ENCODE measurements at regions not wholly inside any gene's neighbourhood (a gene's known extent, or its start where the extent isn't known, plus 50 kb on each side); places are given as distances from the start of the nearest gene placed in this dataset.
"Not testable (repeated sequence)": the region's sequence is repeated elsewhere in the genome, so short reads cannot be mapped to it uniquely, and the experiment has no call there.

DNA sequence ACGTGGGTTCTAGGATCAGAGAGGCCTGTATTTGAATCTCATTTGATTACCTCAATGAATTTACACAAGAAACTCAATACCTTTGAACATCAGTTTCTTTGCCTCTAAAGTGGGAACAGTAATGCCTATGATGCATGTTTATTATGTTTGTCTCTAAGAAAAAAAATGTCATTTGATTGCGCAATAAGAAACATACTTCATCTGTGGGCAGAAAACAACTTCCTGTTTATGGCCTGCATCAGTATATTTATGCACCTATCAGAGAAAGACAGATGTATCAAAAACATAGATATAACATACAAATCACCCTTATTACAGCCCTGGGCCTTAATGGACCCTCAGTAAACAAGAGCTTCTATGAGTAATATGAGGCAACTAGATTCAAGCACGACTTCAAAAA, 516.4 kb upstream of the ARID1B start:
- no peak for DNase-seq

DNA sequence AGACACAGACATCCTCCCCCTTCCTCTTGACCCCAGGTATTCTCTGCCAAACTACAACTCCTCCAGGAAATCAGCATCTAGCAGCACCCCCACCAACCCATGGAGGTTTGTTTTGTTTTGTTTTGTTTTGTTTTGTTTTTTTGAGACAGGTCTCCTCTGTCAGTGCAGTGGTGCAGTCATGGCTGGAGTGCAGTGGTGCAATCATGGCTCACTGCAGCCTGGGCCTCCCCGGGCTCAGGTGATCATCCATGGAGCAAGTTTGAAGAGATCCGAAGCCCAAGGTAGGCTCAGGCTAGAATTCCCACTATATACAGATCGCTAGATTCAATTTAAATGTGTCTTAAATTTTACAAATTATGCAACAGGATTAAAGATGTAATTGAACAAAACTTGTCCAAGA, 518.2 kb upstream of the ARID1B start:
- no peak for DNase-seq

DNA sequence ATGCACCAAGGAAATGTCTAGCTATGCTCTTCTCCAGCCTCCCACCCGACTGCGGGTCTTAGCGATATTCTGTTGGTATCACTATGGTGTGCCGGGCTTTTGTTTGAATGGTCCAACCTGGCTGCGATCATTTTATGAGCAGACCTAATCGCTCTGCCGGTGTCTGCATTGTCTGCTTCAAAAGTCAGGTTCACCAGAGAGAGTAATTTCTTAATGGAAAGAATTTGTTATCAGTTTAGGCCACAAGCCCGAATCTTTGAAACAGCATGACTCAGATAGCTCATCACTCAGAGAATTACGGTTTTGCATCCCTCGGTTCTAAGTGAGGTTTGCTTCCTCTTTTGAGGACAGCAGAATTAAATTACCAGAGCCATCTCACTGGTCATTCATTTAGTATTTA, 521.0 kb upstream of the ARID1B start:
- DNase-seq: no peak

- DNase-seq: no peak
Measured at GRCh38 chr6:156254240-156254639, 522.9 kb upstream of the ARID1B start.

- no peak for DNase-seq
Measured at GRCh38 chr6:156250593-156250992, 526.6 kb upstream of the ARID1B start.

DNA sequence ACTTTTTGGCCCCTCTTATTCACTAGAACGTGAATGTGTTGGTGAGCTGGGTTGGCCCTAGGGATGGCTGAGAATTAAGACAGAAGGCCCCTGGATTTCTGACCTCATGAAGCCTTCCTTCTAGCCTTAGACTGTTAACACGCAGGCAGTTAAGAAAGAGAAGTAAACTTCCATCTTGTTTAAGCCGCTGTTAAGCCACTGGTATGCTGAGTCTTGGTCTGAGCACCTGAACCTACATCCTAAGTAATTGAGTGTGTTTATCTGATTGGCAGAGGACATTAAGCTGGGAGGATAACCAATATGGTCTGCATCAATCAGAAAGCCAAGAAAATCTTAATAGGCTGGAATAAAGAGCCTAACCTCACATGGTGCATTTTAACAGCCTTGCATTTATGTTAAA, 535.0 kb upstream of the ARID1B start:
- no peak for DNase-seq

GRCh38 chr6:156231026-156231765, 546.0 kb upstream of the ARID1B start:
- no peak for DNase-seq

GRCh38 chr6:156219973-156220372, 557.2 kb upstream of the ARID1B start:
- no peak for DNase-seq

DNA sequence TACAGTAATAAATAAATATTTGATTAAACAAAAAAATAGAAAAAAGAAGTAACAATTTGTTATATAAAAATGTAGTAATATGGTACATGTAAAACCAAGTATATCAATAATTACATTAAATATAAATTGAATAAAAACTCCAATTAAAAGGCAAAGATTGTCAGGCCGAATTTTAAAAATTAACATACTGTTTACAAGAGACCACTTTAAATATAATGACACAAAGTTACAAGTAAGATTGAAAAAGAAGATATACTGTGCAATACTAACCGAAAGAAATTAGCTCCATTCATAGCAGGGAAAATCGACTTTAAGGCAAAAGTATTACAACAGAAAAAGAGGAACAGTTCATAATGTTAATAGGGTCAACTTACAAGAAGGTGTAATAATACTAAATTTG, 571.5 kb upstream of the ARID1B start:
- DNase-seq: no peak

- no peak for DNase-seq
Measured at GRCh38 chr6:156199182-156199581, 578.0 kb upstream of the ARID1B start.

- DNase-seq: no peak
Measured at GRCh38 chr6:156197513-156197912, 579.7 kb upstream of the ARID1B start.

DNA sequence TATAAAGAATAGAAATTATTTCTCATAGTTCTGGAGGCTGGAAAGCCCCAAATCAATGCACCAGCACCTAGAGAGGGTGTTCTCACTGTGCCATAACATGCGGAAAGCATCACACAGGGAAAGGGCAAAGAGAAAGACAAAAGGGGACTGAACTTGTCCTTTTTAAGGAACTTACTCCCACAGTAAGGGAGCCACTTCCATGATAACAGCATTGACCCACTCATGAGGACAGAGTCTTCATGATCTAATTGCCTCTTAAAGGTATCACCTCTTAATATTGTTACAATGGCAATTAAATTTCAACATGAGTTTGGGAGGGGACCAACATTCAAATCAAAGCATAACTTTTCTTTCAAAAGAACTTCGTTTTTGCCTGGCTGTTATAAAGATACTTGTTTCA, 582.2 kb upstream of the ARID1B start:
- DNase-seq: no peak

DNA sequence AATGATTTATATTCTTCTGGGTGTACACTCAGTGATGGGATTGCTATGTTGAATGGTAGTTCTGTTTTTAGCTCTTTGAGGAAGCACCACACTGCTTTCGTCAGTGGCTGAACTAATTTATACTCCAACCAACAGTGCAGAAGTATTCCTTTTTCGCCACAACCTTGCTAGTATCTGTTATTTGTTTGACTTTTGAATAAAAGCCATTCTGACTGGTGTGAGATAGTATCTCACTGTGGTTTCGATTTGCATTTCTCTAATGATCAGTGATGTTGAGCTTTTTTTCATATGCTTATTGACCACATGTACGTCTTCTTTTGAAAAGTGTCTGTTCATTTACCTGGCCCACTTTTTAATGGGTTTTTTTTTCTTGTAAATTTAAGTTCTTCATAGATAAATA, 583.8 kb upstream of the ARID1B start:
- DNase-seq: no peak

- DNase-seq: no peak
Measured at GRCh38 chr6:156191895-156192294, 585.3 kb upstream of the ARID1B start.

DNA sequence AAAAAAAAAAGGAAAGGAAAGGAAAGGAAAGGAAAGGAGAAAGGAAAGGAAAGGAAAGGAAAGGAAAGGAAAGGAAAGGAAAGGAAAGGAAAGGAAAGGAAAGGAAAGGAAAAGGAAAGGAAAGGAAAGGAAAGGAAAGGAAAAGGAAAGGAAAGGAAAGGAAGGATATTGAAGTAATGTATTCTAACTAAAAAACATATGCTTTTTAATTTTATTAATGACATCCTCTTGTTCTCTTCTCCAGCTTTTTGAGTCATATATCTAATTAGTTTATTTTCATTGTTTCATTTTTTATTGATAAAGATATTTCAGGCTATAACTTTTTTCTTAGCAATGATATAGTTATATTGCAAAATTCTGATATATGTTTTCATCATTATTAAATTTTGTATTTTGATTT, 585.8 kb upstream of the ARID1B start:
- DNase-seq: not testable (repeated sequence)

DNA sequence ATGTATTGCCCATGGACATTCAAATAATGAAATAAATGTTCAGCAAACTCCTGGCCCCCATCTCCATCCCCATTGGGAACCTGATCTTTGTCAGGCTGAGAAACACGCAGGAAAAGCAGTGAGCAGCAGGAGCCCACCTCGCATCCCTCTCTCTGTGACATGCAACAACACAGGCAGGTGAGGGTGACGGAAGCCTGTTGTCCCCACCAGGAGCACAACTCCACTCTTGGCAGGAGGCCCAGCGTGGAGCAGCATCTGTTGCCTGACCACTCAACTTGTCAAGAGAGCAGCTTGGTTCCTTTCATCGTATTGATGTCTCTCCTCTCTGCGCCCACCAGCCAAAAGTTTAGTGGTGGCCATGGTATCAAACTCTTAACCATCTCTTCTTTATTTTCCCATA, 586.9 kb upstream of the ARID1B start:
- DNase-seq: no peak

GRCh38 chr6:156189714-156190113, 587.5 kb upstream of the ARID1B start:
- no peak for DNase-seq

DNA sequence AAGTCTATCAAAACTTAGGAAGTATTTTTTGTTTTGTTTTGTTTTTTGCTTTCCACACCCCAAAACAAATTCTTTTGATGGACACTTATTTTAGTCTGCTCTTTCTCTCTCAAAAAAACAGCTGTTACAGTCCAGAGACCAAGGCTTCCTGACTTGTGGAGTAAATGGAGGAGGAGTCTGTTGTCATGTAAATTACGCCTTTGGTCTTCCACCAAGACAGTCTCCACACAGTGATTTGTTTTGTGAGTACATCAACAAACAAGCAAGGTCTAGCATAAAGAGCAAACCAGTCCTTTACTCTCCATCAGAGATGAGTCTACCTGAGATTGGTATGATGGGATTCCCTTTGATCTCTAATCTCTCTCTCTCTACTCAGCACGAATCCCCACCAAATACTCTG, 588.0 kb upstream of the ARID1B start:
- DNase-seq: no peak

- no peak for DNase-seq
Measured at GRCh38 chr6:156185113-156185512, 592.1 kb upstream of the ARID1B start.

GRCh38 chr6:156183678-156184077, 593.5 kb upstream of the ARID1B start:
- DNase-seq: no peak

- no peak for DNase-seq
Measured at GRCh38 chr6:156182356-156182755, 594.8 kb upstream of the ARID1B start.

DNA sequence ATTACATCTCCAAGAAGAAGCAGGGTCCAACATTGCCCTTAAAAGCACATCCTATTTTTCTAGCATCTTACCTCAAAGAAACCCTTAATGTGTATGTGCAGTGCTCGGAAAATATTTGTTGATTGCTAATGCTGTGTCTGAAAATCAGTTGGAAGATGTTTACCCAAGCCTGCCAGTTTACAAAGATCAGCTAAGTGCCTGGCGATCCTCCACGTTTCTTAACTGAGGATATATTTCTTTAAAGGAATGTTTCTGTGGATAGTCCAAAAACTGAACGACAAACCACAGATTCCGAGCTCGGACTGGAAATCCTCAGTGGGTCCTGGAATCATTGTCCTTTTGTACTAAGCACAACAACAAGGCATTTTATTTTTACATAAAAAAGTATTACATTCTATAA, 595.7 kb upstream of the ARID1B start:
- DNase-seq: no peak

- DNase-seq: no peak
Measured at GRCh38 chr6:156175971-156176421, 601.2 kb upstream of the ARID1B start.

DNA sequence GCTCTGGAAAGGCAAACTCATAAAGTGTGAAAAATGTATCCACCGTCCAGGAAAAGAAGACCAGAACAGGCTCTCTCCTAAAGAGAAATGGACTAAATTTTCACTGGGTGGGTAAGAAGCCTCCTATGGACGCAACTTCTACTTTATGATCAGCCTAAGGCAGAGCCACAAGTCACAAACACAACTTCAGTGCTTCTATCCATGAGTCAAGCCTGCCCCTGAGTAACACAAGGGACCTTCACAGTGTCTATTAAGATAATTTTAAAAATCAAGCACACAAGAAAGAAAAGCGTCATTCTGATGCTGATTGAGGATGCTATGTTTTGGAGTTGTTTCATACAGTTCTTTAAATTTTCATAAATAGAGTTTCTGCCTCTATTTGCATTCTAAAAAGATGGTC, 601.7 kb upstream of the ARID1B start:
- DNase-seq: no peak
